ENCODE measurements at regions not wholly inside any gene's neighbourhood (a gene's known extent, or its start where the extent isn't known, plus 50 kb on each side); places are given as distances from the start of the nearest gene placed in this dataset.

GRCh38 chr13:100913143-100913542, 238.5 kb upstream of the TMTC4 start:
- H3K79me2 ChIP-seq (ENCODE audit: insufficient read depth, low read length) = no peaks in the 10 kb centered on the region
- TF ChIP-seq CBX3 (IDR thresholded peaks at IDR 0.05; ENCODE audit: low read depth) (no peak), ELF1 (IDR thresholded peaks at IDR 0.05; ENCODE audit: borderline replicate concordance, low read depth) (no peak), CTCF (IDR thresholded peaks at IDR 0.05 in 2 of 3, conservative IDR thresholded peaks at IDR 0.05 in 1 of 3; ENCODE audit: borderline replicate concordance in 1 of 3, insufficient read depth in 1 of 3, low read depth in 2 of 3, low read length in 2 of 3) (no peak), ATF3 (IDR thresholded peaks at IDR 0.05) (no peak), EGR1 (IDR thresholded peaks at IDR 0.05; ENCODE audit: low read depth) (no peak), ZNF274 (IDR thresholded peaks at IDR 0.05; ENCODE audit: low read depth, low read length) (no peak), ZFX (IDR thresholded peaks at IDR 0.05) (no peak), SP1 (IDR thresholded peaks at IDR 0.05; ENCODE audit: low read depth) (no peak), RAD21 (IDR thresholded peaks at IDR 0.05; ENCODE audit: low read depth) (no peak), EZH2 (IDR thresholded peaks at IDR 0.05) (no peak), POLR2AphosphoS5 (IDR thresholded peaks at IDR 0.05; ENCODE audit: low read depth, low read length) (no peak), CEBPB (IDR thresholded peaks at IDR 0.05; ENCODE audit: low read depth) (no peak)
- intact Hi-C loops (cut with micrococcal nuclease) = no loop called here
- no peaks in the 10 kb centered on the region for H3K9me3 ChIP-seq (ENCODE audit: control insufficient read depth in 1 of 2, insufficient read depth in 1 of 2, low read depth in 1 of 2, low read length in 2 of 2)
- no peaks in the 10 kb centered on the region for H3K4me1 ChIP-seq (ENCODE audit: control insufficient read depth in 1 of 2, insufficient read depth in 2 of 2, low read length in 2 of 2)
- no peak for DNase-seq (ENCODE audit: low read depth, low spot score)
- no peak overlapping the region for H2AFZ ChIP-seq (ENCODE audit: low read depth, low read length, poor library complexity, severe bottlenecking)
- no peaks in the 10 kb centered on the region for H4K20me1 ChIP-seq (ENCODE audit: insufficient read depth)
- CTCF ChIA-PET = no interaction called here
- H3K27me3 ChIP-seq (ENCODE audit: insufficient read depth, low read length) = peaks cover 29% of the 10 kb centered on the region
- no peaks in the 10 kb centered on the region for H3K36me3 ChIP-seq (ENCODE audit: control insufficient read depth in 1 of 2, insufficient read depth in 2 of 2, low read length in 2 of 2)
- H3K4me2 ChIP-seq (ENCODE audit: low read length) = no peak overlapping the region
- RAD21 ChIA-PET (ENCODE audit: low non-redundant PET in 1 of 2, low total read pairs in 2 of 2, uncharacterized antibody in 2 of 2, unreplicated experiment in 2 of 2) = no interaction called here
- no peak overlapping the region for H3K27ac ChIP-seq (ENCODE audit: low read depth, low read length)
- no peak overlapping the region for H3K9ac ChIP-seq (ENCODE audit: low read length)
- H3K4me3 ChIP-seq (replicated peaks in 1 of 2; ENCODE audit: low read depth in 1 of 2, low read length in 2 of 2) = no peak overlapping the region
- no peak for ATAC-seq
- POLR2A ChIA-PET = no interaction called here
- H3K9me2 ChIP-seq (ENCODE audit: insufficient read depth) = no peaks in the 10 kb centered on the region
- no TSS peak for BruUV-seq (replicated peaks)

All from HCT116 (cell line).